ENCODE measurements at regions not wholly inside any gene's neighbourhood (a gene's known extent, or its start where the extent isn't known, plus 50 kb on each side); places are given as distances from the start of the nearest gene placed in this dataset.

- ChIA-PET CTCF (no interaction called here), POLR2A (no interaction called here)
- Histone ChIP-seq H3K27ac (ENCODE audit: low read depth, low read length) (no peak overlapping the region), H3K27me3 (ENCODE audit: control insufficient read depth, insufficient read depth, low read length) (no peaks in the 10 kb centered on the region), H3K9me3 (ENCODE audit: control insufficient read depth, insufficient read depth, low read length) (no peaks in the 10 kb centered on the region), H3K4me3 (ENCODE audit: low read depth, low read length) (no peak overlapping the region)
- no peak for TF ChIP-seq CTCF (IDR thresholded peaks at IDR 0.05; ENCODE audit: low read depth, low read length)
- no peak for DNase-seq (ENCODE audit: low read depth, low spot score)
These were observed 166.9 kb downstream of the PTCSC3 start for GRCh38 chr14:36009643-36010042.

GRCh38 chr14:36006623-36007022 is 169.9 kb downstream of the PTCSC3 start:
- no peaks in the 10 kb centered on the region for H3K9me3 ChIP-seq (ENCODE audit: control insufficient read depth, insufficient read depth, low read length)
- no peak for DNase-seq (ENCODE audit: low read depth, low spot score)
- no peak for TF ChIP-seq CTCF (IDR thresholded peaks at IDR 0.05; ENCODE audit: low read depth, low read length)
- ChIA-PET POLR2A (no interaction called here), CTCF (no interaction called here)
- no peak overlapping the region for H3K27ac ChIP-seq (ENCODE audit: low read depth, low read length)
- H3K4me3 ChIP-seq (ENCODE audit: low read depth, low read length): no peak overlapping the region
- H3K27me3 ChIP-seq (ENCODE audit: control insufficient read depth, insufficient read depth, low read length): peaks cover 3% of the 10 kb centered on the region

- ChIA-PET POLR2A (no interaction called here), CTCF (no interaction called here)
- H3K4me3 ChIP-seq (ENCODE audit: low read depth, low read length): no peak overlapping the region
- H3K27me3 ChIP-seq (ENCODE audit: control insufficient read depth, insufficient read depth, low read length): peaks cover 3% of the 10 kb centered on the region
- TF ChIP-seq CTCF (IDR thresholded peaks at IDR 0.05; ENCODE audit: low read depth, low read length): no peak
- DNase-seq (ENCODE audit: low read depth, low spot score): no peak
- no peak overlapping the region for H3K27ac ChIP-seq (ENCODE audit: low read depth, low read length)
- no peaks in the 10 kb centered on the region for H3K9me3 ChIP-seq (ENCODE audit: control insufficient read depth, insufficient read depth, low read length)
These were observed 170.9 kb downstream of the PTCSC3 start for GRCh38 chr14:36005670-36006069.

- H3K9me3 ChIP-seq (ENCODE audit: control insufficient read depth, insufficient read depth, low read length): no peaks in the 10 kb centered on the region
- no peak overlapping the region for H3K4me3 ChIP-seq (ENCODE audit: low read depth, low read length)
- peaks cover 3% of the 10 kb centered on the region for H3K27me3 ChIP-seq (ENCODE audit: control insufficient read depth, insufficient read depth, low read length)
- ChIA-PET CTCF (no interaction called here), POLR2A (no interaction called here)
- H3K27ac ChIP-seq (ENCODE audit: low read depth, low read length): no peak overlapping the region
- DNase-seq (ENCODE audit: low read depth, low spot score): no peak
- no peak for TF ChIP-seq CTCF (IDR thresholded peaks at IDR 0.05; ENCODE audit: low read depth, low read length)
These were observed 174.6 kb downstream of the PTCSC3 start for GRCh38 chr14:36001936-36002335.

- ChIA-PET CTCF (no interaction called here), POLR2A (no interaction called here)
- Histone ChIP-seq H3K9me3 (ENCODE audit: control insufficient read depth, insufficient read depth, low read length) (no peaks in the 10 kb centered on the region), H3K27me3 (ENCODE audit: control insufficient read depth, insufficient read depth, low read length) (peaks cover 3% of the 10 kb centered on the region), H3K27ac (ENCODE audit: low read depth, low read length) (no peak overlapping the region), H3K4me3 (ENCODE audit: low read depth, low read length) (no peak overlapping the region)
- TF ChIP-seq CTCF (IDR thresholded peaks at IDR 0.05; ENCODE audit: low read depth, low read length): no peak
- DNase-seq (ENCODE audit: low read depth, low spot score): no peak
These were observed 173.2 kb downstream of the BRMS1L start for GRCh38 chr14:35999294-35999693.

Measured in AG04450 (cell line).